ENCODE measurements at regions not wholly inside any gene's neighbourhood (a gene's known extent, or its start where the extent isn't known, plus 50 kb on each side); places are given as distances from the start of the nearest gene placed in this dataset.
"Not testable (repeated sequence)": the region's sequence is repeated elsewhere in the genome, so short reads cannot be mapped to it uniquely, and the experiment has no call there.

DNA sequence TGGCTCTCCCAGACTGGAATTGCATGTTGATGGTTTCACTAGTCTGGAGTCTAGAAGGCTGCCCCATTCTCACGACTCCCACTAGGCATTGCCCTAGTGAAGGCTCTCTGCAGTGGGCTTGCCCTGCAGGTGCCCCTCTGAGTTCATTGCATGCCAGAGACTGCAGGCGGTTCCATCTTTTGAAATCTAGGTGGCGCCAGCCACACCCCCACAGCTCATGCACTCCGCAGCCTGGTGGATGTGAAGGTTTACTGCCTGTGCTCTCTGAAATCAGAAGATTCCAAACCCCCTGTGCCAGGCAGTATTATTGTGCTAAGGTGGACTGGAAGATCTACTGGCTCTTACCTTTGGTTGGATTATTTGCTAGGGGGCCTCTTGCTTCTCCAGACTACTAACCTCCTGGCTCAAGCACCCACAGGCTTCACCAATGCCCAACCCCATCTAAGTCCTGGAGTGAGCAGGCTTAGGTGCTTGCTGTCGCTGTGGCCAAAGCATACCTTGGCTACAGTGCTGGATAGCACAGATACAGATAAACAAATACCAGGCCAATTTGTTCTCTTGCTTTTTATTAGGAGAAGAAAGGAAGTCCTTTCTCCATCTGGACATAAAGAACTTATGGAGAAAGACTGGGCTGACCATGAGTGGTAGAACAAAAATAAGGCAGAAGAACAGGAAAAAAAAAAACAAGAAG is 83.5 kb upstream of the SIM2 start:
- no peaks in the 10 kb centered on the region for H3K79me2 ChIP-seq
- H4K20me1 ChIP-seq (ENCODE audit: insufficient read depth, poor library complexity, severe bottlenecking), result no peaks in the 10 kb centered on the region
- TF ChIP-seq EZH2 (IDR thresholded peaks at IDR 0.05; ENCODE audit: borderline replicate concordance) (no peak), EZH2phosphoT487 (IDR thresholded peaks at IDR 0.05; ENCODE audit: low read depth, severe bottlenecking, unreplicated experiment) (no peak)
- TF ChIP-seq, protein P1, sequence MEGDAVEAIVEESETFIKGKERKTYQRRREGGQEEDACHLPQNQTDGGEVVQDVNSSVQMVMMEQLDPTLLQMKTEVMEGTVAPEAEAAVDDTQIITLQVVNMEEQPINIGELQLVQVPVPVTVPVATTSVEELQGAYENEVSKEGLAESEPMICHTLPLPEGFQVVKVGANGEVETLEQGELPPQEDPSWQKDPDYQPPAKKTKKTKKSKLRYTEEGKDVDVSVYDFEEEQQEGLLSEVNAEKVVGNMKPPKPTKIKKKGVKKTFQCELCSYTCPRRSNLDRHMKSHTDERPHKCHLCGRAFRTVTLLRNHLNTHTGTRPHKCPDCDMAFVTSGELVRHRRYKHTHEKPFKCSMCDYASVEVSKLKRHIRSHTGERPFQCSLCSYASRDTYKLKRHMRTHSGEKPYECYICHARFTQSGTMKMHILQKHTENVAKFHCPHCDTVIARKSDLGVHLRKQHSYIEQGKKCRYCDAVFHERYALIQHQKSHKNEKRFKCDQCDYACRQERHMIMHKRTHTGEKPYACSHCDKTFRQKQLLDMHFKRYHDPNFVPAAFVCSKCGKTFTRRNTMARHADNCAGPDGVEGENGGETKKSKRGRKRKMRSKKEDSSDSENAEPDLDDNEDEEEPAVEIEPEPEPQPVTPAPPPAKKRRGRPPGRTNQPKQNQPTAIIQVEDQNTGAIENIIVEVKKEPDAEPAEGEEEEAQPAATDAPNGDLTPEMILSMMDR (IDR thresholded peaks at IDR 0.05; ENCODE audit: poor library complexity), result no peak
- H3K4me2 ChIP-seq, result no peak overlapping the region
- no peak overlapping the region for H3K4me3 ChIP-seq
- H3K36me3 ChIP-seq (replicated peaks; ENCODE audit: insufficient read depth, low read depth), result no peaks in the 10 kb centered on the region
- WGBS (ENCODE audit: low lambda C conversion rate, missing lambda C conversion rate), result 71% methylated on average over 5 of the region's 5 CpGs
- no peaks in the 10 kb centered on the region for H3K9me3 ChIP-seq (ENCODE audit: low read depth)
- H3K4me1 ChIP-seq (ENCODE audit: insufficient read depth), result no peaks in the 10 kb centered on the region
- H2AFZ ChIP-seq, result no peak overlapping the region
- no peak for DNase-seq (ENCODE audit: low spot score)
- H3K9me2 ChIP-seq (replicated peaks; ENCODE audit: insufficient read depth), result no peaks in the 10 kb centered on the region
- H3K27me3 ChIP-seq, result no peaks in the 10 kb centered on the region
- H3K27ac ChIP-seq, result no peak overlapping the region

- DNase-seq (ENCODE audit: low spot score); H3K27me3 ChIP-seq; H3K79me2 ChIP-seq; H3K4me3 ChIP-seq; H3K9me3 ChIP-seq (ENCODE audit: low read depth); H3K4me2 ChIP-seq; H3K4me1 ChIP-seq (ENCODE audit: insufficient read depth); H4K20me1 ChIP-seq (ENCODE audit: insufficient read depth, poor library complexity, severe bottlenecking); H3K36me3 ChIP-seq (replicated peaks; ENCODE audit: insufficient read depth, low read depth); H3K27ac ChIP-seq; H3K9me2 ChIP-seq (replicated peaks; ENCODE audit: insufficient read depth); H2AFZ ChIP-seq: not testable (repeated sequence)
- 95% methylated on average over 12 of the region's 13 CpGs for WGBS (ENCODE audit: low lambda C conversion rate, missing lambda C conversion rate)
These were observed 82.1 kb upstream of the SIM2 start for GRCh38 chr21:36616773-36617172.

DNA sequence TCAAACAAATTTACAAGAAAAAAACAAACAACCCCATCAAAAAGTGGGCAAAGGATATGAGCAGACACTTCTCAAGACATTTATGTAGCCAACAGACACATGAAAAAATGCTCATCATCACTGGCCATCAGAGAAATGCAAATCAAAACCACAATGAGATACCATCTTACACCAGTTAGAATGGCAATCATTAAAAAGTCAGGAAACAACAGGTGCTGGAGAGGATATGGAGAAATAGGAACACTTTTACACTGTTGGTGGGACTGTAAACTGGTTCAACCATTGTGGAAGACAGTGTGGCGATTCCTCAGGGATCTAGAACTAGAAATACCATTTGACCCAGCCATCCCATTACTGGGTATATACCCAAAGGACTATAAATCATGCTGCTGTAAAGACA is 77.1 kb upstream of the SIM2 start:
- not testable (repeated sequence) for H3K4me2 ChIP-seq; H3K27ac ChIP-seq; H3K36me3 ChIP-seq (replicated peaks; ENCODE audit: insufficient read depth, low read depth); H3K79me2 ChIP-seq; H3K9me2 ChIP-seq (replicated peaks; ENCODE audit: insufficient read depth); H3K27me3 ChIP-seq; H3K4me1 ChIP-seq (ENCODE audit: insufficient read depth); H4K20me1 ChIP-seq (ENCODE audit: insufficient read depth, poor library complexity, severe bottlenecking); H3K4me3 ChIP-seq; H2AFZ ChIP-seq; H3K9me3 ChIP-seq (ENCODE audit: low read depth); DNase-seq (ENCODE audit: low spot score)
- WGBS (ENCODE audit: low lambda C conversion rate, missing lambda C conversion rate), result 80% methylated on average over 1 of the region's 1 CpG

DNA sequence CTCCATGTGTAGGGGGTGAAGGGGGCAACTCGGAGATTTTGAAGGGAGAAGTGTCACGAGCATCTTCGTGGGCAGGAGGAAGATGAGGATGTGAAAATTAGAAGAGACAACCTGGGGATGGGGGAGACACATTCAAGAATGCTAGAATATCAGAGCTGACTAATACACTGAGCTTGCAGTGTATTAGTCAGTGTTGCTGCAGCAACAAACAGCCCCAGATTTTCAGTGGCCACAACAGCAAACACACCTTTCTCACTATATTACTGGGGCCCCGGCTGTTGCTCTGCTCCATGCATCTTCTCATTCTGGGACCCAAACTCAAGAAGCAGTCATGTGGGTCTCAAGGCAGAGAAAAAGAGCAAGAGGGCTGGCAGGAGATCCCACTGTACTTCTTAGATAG is 74.8 kb upstream of the SIM2 start:
- Histone ChIP-seq H2AFZ (no peak overlapping the region), H3K27me3 (peaks cover 2% of the 10 kb centered on the region)
- WGBS (ENCODE audit: low lambda C conversion rate, missing lambda C conversion rate), result 94% methylated on average over 4 of the region's 4 CpGs

More for the DNA sequence above, 74.8 kb upstream of the SIM2 start:
- Histone ChIP-seq H3K27ac (no peak overlapping the region), H3K9me2 (replicated peaks; ENCODE audit: insufficient read depth) (no peaks in the 10 kb centered on the region), H3K4me1 (ENCODE audit: insufficient read depth) (no peaks in the 10 kb centered on the region), H3K4me2 (no peak overlapping the region), H3K4me3 (no peak overlapping the region), H4K20me1 (ENCODE audit: insufficient read depth, poor library complexity, severe bottlenecking) (no peaks in the 10 kb centered on the region), H3K9me3 (ENCODE audit: low read depth) (no peaks in the 10 kb centered on the region), H3K79me2 (no peaks in the 10 kb centered on the region), H3K36me3 (replicated peaks; ENCODE audit: insufficient read depth, low read depth) (no peaks in the 10 kb centered on the region)
- no peak for DNase-seq (ENCODE audit: low spot score)
- TF ChIP-seq EZH2phosphoT487 (IDR thresholded peaks at IDR 0.05; ENCODE audit: low read depth, severe bottlenecking, unreplicated experiment), result no peak
- TF ChIP-seq, protein P1 (IDR thresholded peaks at IDR 0.05; ENCODE audit: poor library complexity), result no peak
- TF ChIP-seq EZH2 (IDR thresholded peaks at IDR 0.05; ENCODE audit: borderline replicate concordance), result no peak
